ENCODE measurements at regions not wholly inside any gene's neighbourhood (a gene's known extent, or its start where the extent isn't known, plus 50 kb on each side); places are given as distances from the start of the nearest gene placed in this dataset.

DNA sequence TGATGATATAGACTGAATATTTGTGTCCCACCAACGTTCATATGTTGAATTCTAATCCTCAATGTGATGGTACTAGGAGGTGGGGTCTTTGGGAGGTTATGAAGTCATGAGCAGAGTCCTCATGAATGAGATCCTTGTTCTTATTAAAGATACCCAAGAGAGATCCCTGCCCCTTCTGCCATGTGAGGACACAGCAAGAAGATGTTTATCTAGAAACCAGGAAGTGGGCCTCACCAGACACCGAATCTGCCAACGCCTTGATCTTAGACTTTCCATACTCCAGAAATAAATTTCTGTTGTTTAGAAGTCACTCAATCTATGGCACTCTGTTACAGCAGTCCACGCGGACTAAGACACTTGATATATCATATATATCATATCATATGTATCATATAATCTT, 67.7 kb upstream of the GCM1 start:
- no peak overlapping the region for H3K4me2 ChIP-seq (ENCODE audit: insufficient read depth, insufficient read length, low read length)
- H3K9me3 ChIP-seq (ENCODE audit: control insufficient read depth, low read depth, low read length): no peaks in the 10 kb centered on the region
- no peak overlapping the region for H2AFZ ChIP-seq (ENCODE audit: low read length)
- no peak overlapping the region for H4K8ac ChIP-seq (replicated peaks; ENCODE audit: insufficient read length, low read depth, low read length)
- no peaks in the 10 kb centered on the region for H3K79me2 ChIP-seq (ENCODE audit: insufficient read depth, low read length)
- H2BK15ac ChIP-seq (ENCODE audit: low read depth, low read length): no peak overlapping the region
- no peaks in the 10 kb centered on the region for H3K23me2 ChIP-seq (ENCODE audit: insufficient read length, low read depth, low read length, poor library complexity, severe bottlenecking)
- H2BK20ac ChIP-seq (ENCODE audit: low read depth, low read length, poor library complexity, severe bottlenecking): no peak overlapping the region
- no peak overlapping the region for H4K5ac ChIP-seq (ENCODE audit: insufficient read length, low read depth, low read length)
- H4K91ac ChIP-seq (ENCODE audit: insufficient read length, low read depth, low read length): no peak overlapping the region
- H2BK5ac ChIP-seq (ENCODE audit: insufficient read length, low read length): no peak overlapping the region
- no peaks in the 10 kb centered on the region for H3K79me1 ChIP-seq (ENCODE audit: insufficient read depth, low read depth, low read length, poor library complexity, severe bottlenecking)
- TF ChIP-seq, protein P1, sequence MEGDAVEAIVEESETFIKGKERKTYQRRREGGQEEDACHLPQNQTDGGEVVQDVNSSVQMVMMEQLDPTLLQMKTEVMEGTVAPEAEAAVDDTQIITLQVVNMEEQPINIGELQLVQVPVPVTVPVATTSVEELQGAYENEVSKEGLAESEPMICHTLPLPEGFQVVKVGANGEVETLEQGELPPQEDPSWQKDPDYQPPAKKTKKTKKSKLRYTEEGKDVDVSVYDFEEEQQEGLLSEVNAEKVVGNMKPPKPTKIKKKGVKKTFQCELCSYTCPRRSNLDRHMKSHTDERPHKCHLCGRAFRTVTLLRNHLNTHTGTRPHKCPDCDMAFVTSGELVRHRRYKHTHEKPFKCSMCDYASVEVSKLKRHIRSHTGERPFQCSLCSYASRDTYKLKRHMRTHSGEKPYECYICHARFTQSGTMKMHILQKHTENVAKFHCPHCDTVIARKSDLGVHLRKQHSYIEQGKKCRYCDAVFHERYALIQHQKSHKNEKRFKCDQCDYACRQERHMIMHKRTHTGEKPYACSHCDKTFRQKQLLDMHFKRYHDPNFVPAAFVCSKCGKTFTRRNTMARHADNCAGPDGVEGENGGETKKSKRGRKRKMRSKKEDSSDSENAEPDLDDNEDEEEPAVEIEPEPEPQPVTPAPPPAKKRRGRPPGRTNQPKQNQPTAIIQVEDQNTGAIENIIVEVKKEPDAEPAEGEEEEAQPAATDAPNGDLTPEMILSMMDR (conservative IDR thresholded peaks at IDR 0.05): no peak
- no peaks in the 10 kb centered on the region for H3K36me3 Mint-ChIP-seq (ENCODE audit: insufficient read depth in 1 of 3, low read depth in 3 of 3)
- no peaks in the 10 kb centered on the region for H3K9me3 Mint-ChIP-seq
- no peak overlapping the region for H2BK120ac ChIP-seq (ENCODE audit: low read depth, low read length, poor library complexity, severe bottlenecking)
- no CpG with 5 or more reads among the region's 5 CpGs for WGBS (ENCODE audit: extremely low coverage, insufficient read length, low lambda C conversion rate)
- H3K56ac ChIP-seq (ENCODE audit: insufficient read length, low read depth, low read length): no peak overlapping the region
- no peak overlapping the region for H3K27ac Mint-ChIP-seq
- H3K4me1 ChIP-seq (ENCODE audit: insufficient read depth, low read length): no peaks in the 10 kb centered on the region
- no peak for DNase-seq
- H3K14ac ChIP-seq (ENCODE audit: insufficient read depth, low read length): no peak overlapping the region
- H3K27me3 ChIP-seq (ENCODE audit: insufficient read depth, low read length): no peaks in the 10 kb centered on the region
- H2AK5ac ChIP-seq (ENCODE audit: insufficient read length, low read length): no peak overlapping the region
- H3K23ac ChIP-seq (ENCODE audit: insufficient read length, low read depth, low read length): no peak overlapping the region
- no peak overlapping the region for H3K9ac ChIP-seq (ENCODE audit: extremely low read depth, insufficient read length, low read length)
- no peaks in the 10 kb centered on the region for H3K4me1 Mint-ChIP-seq
- no peak overlapping the region for H3K27ac ChIP-seq (ENCODE audit: insufficient read length, low read depth, low read length)
- no peaks in the 10 kb centered on the region; the same call in 1 of the 2 replicates for H3K27me3 Mint-ChIP-seq (ENCODE audit: low read depth)
- no peaks in the 10 kb centered on the region for H4K20me1 ChIP-seq (ENCODE audit: control insufficient read depth, insufficient read depth, insufficient read length)
- H2BK12ac ChIP-seq (ENCODE audit: insufficient read length, low read depth, low read length): no peak overlapping the region
- H3K4me3 Mint-ChIP-seq: no peak overlapping the region
- no peak overlapping the region for H3K4ac ChIP-seq (ENCODE audit: low read depth, low read length)
- no peak overlapping the region for H3K18ac ChIP-seq (ENCODE audit: insufficient read length, low read depth, low read length)
- H3T11ph ChIP-seq (ENCODE audit: low read length): no peak overlapping the region
